Femur (tissue), 1 donor: ENCODE measurements at regions not wholly inside any gene's neighbourhood (a gene's known extent, or its start where the extent isn't known, plus 50 kb on each side); places are given as distances from the start of the nearest gene placed in this dataset.
A peak's percentile ranks its signal among the peaks of the same experiment; 100 is the strongest.

ENCODE experiments used
- DNase-seq: peaks from one replicate; pipeline ENCODE4 v3.0.0-alpha.2; 2017

DNA sequence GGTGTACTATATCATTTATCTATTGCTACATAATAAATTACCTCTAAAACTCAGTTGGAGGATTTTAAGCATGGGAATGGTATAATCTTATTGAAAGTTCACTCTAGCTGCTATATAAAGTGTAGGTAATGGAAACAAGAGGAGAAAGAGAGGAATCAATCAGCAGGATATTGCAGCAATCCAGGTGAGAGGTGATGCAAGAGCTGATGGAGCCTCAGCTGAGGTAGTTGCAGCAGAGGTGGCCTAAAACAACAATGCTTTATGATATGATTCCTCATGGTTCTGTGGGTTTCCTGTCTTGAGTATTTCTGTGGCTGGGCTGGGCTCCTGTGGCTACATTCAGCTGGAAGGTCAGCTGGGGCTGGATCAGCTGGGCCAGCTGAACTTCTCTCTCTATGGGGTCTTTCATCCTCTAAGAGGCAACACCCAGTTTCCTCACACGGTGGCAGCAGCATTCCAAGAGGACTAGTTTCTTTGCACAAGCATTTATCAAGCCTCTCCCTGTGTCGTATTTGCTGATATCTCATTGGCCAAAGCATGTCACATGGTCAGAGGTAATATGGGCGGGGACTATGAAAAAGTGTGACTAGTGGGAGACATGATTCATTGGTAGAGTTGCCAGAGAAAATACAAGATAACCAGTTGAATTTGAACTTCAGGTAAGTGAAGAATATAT, 135.4 kb upstream of the LARGE1 start:
- peak; percentile 28 for DNase-seq

DNA sequence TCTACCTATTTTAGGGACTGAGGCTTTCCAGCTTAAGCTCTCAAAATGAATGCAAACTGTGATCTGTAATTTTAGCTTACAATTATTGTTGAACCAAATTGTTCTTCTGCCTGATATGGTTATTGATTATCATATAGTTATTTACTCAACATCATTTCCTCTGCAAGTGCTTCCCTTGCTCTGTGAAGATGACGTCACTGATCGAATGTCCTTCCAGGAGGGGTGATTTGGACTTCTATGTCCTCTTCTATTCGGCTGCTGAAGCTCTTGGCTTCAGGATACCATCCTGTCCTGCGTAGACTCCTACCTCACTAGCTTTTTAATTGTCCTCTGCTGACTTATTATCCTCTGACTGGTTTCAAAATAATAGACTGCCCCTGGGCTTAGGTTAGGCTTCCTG, 137.4 kb upstream of the LARGE1 start:
- DNase-seq: no peak

DNA sequence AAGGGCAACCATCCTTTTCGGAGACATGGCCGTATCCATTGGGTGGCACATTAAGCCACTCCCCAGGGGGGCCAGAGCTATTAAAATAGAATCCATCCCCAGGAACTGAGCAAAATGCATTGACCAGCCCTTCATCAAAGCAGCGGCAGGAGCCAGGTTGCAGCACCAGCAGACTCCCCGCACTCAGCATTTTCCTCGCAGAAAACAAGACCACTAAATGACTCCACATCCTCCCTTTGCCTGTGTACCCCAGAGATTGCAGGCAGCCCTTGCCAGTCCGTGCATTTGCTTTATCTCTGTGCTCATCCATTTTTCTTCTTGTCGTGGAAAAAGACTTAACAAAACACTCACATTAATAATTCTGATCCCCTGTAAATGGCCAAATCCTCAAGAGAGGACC, 144.4 kb upstream of the LARGE1 start:
- DNase-seq: no peak

DNA sequence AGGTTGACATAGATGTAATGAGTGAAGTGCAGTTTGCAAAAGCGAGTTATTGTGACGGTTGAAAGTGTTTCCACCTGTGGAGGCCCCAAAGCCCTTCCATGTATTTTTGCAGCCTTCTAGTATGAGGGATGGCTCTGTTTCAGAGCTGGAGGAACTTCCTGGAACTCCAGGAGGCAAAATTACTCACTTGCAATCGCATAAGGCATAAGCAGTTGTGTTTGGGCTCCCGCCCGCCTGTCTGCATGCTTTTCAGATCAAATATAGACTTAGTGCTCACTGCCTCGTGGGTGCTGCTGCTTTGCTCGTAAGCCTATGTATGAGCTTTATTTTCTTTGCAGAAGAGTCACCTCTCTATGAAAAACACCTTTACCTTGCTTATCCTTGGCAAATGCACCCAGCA, 146.8 kb upstream of the LARGE1 start:
- DNase-seq: peak; percentile 20

DNA sequence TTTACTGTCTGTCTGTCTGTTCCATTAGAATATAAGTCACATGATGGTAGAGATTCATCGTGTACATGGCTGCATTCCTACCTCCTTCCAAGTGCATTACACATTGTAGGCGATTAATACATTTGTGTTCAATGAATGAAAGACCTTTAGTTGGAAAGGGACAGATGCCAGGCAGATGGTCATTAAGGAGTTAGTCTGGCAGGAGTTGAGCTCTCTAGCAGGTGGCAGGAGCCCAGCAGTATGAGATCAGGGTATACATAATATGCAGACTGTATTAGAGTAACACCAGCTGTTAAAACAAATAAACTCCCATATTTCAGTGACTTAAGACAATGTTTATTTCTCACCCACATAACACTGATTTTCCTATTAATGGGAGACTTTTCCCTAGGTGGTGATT, 147.7 kb upstream of the LARGE1 start:
- DNase-seq: no peak

- DNase-seq: no peak
Measured at GRCh38 chr22:34070051-34070450, 149.8 kb upstream of the LARGE1 start.

GRCh38 chr22:34070531-34070930, 150.3 kb upstream of the LARGE1 start:
- DNase-seq: no peak

- no peak for DNase-seq
Measured at GRCh38 chr22:34072585-34072984, 152.3 kb upstream of the LARGE1 start.

DNA sequence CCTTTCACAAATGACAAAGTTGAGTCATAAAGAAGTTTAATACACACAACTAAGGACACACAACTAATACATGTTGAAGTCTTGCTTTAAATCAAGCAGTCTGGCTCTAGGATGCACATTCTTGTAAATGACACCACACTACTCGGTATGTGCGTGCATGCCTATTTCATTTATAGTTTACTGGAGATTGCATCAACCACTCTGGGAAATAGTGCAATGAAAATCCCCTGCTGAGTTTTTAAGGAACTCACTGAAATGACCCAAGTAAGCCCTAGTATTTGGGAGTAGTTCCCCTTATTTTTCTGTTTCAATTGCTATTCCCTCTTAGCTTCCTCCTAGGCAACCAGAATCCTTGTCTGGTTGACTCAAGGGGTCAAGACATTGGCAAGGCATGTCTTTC, 160.2 kb upstream of the LARGE1 start:
- DNase-seq: no peak

GRCh38 chr22:34096770-34097169, 176.5 kb upstream of the LARGE1 start:
- DNase-seq: no peak

GRCh38 chr22:34099278-34099677, 179.0 kb upstream of the LARGE1 start:
- DNase-seq: no peak

- DNase-seq: no peak
Measured at GRCh38 chr22:34102633-34103032, 182.4 kb upstream of the LARGE1 start.

DNA sequence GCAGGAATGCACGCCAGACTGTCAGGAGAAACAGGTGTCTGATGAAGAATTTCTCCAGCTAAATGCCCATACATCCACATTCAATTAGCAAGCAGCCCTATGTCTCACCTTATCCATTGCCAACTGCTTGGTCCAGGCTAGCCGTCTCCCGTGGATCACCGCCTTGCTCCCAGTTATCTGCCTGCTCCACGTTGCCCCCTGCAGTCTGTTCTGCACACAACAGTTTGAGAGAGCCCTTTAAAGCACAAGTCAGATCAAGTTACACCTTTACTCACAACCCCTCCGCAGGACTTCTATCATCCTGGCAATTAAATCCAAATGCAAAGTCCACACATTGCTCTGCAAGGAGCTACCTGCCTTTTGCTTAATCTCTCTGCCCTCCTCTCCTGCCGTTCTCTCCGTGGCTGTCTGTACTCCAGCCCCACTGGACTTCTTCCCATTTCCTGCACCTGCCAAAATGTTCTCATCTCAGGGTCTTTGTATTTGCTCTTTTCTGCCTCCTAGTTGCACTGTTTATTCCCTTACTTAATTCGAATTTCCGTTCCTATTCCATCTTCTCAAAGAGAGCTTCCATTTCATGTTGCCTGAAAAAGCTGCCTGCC, 185.3 kb upstream of the LARGE1 start:
- DNase-seq: peak; percentile 36

DNA sequence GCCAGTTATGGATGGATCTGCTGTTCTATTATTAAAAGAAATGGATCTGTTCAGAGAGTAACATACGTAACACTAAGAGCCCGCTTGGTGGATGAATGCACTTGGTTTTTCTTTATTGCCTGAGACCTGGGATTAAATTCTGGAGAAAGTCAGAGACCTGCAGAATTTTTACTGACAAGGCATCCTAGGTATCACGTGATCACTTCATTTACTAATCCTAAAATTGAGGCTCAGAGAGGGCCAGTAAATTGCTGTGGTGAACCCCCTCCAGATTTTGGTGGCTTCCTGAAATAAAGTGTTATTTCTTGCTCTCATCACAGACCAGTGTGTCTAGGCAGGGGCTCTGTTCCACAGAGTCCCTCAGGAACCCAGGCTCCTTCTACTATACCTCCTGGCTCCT, 187.9 kb upstream of the LARGE1 start:
- DNase-seq: no peak

DNA sequence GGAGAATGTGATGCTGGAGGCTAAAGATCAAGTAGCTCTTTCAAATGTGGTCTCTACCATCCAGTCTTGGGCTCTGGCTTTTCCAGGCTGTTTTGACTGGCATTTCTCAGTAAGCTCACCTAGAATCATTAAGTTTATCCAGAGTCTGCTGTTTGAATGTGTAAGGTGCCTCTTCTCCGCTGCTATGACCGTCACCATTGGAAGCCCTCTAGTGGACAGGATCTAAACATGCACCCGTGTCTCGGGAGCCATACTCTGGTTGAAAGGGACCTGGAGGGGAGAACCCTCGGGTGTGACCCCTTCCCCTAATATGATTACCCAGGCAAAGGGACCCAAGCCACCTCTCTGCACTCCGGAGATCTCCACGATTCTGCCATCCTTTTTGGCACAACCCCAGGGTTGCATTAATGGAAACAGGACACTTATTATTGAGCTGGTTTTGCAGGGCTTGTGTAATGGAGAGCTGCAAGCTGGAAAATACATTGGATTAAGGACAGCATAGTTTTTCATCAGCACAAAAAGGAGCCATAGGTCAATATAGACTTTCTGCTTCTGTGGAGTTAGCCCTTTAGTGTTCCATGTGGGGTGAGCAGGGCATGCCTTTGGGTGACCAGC, 191.0 kb upstream of the LARGE1 start:
- peak; percentile 25 for DNase-seq

DNA sequence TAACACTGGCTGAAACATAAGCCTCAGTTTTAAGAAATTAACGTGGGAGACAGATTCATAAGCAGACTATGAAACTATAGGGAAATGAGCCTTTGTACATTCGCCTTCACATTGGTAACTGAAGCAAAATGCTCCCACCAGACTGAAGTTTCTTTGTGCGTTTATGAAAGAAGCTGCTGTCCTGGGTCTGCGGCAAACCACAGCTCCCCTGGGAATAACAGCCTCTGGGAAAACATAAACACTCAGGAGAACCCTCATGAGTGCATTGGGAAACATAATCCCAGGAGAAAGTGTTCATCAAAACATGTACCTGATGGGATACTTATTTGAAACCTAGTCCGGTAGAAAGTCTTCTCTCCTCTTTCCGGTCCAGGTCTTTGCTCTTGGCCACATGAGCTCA, 193.1 kb upstream of the LARGE1 start:
- DNase-seq: no peak

GRCh38 chr22:34114406-34114805, 194.1 kb upstream of the LARGE1 start:
- DNase-seq: no peak

DNA sequence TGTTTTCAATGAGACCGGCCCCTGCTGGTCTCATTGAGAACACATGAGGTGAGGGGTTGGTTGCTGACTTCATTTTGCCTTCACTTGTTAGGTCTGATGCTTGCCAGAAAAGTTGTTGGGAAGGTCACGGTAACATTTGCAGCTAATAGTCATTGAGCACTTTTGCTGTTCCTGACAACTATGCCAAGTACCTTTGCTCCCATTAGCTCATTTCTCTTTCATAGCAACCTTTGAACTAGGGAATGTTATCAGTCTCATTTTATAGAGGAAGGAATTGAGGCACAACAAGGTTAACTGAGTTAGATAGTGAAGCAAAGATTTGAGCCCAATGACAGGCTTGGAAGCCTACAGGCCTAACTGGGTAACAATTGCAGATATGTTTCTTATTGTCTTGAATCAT, 195.4 kb upstream of the LARGE1 start:
- no peak for DNase-seq

DNA sequence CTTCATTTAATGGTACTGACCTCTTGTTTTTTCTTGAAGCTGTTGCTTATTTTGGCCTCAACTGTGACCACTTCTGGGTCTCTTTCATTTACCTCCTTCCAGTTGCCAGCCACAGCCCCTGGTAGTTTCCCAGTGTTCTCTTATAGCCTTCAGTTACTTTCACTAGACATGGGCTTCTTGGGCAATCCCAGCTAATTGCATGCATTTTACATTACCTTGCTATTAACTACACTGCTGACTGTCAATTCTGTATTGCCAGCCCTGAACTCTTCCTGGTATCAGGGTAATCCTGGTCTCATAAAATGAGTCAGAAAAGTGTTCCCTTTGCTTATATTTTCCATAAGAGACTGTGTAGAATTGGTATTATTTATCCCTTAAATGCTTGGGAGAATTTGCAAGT, 195.8 kb upstream of the LARGE1 start:
- no peak for DNase-seq

GRCh38 chr22:34122042-34122441, 201.8 kb upstream of the LARGE1 start:
- no peak for DNase-seq

- no peak for DNase-seq
Measured at GRCh38 chr22:34129691-34130486, 209.6 kb upstream of the LARGE1 start.

- no peak for DNase-seq
Measured at GRCh38 chr22:34135749-34136148, 215.5 kb upstream of the LARGE1 start.

DNA sequence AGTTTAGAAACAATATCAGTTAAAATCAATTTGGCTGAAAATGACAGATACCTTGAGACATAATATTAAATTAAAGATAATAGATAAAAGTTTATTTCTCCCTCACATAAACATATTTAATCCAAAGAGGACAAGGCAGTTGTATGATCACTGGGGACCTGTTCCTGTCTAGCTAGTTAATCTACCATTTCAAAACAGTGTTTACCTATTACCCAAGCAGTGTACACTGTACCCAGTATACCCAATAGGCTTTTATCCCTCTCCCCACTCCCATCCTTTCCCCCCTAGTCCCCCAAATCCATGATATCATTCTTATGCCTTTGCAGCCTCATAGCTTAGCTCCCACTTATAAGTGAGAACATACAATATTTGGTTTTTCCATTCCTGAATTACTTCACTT, 229.7 kb upstream of the LARGE1 start:
- DNase-seq: no peak

- DNase-seq: no peak
Measured at GRCh38 chr22:34159491-34159890, 239.2 kb upstream of the LARGE1 start.
